NCI-H1092 (cell line): ENCODE measurements at regions not wholly inside any gene's neighbourhood (a gene's known extent, or its start where the extent isn't known, plus 50 kb on each side); places are given as distances from the start of the nearest gene placed in this dataset.

Experiments
- DNase-seq: peaks from one replicate; lab custom pipeline; 2025; lab: John Stamatoyannopoulos, UW

- no peak for DNase-seq
Measured at GRCh38 chr2:9156483-9156882, 50.1 kb upstream of the ASAP2 start.

GRCh38 chr2:9154061-9154460, 52.6 kb upstream of the ASAP2 start:
- no peak for DNase-seq

DNA sequence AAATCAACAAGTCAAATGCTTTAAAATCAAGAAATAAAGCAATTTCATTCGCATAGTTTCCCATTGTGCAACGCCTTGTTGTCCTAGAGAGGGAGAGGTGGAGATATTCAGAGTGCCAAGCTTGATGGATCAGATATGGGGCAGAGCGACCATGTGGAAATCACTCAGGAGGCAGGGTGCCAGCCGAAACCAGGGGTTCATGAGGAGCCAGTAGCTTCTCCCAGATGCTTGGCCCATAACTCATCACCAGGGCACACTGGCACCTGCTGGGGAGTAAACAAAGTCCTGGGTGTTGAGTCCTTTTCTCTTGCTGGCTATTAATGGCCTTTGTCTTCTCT, 53.0 kb upstream of the ASAP2 start:
- DNase-seq = no peak

- DNase-seq = no peak
Measured at GRCh38 chr2:9152975-9153642, 53.5 kb upstream of the ASAP2 start.

DNA sequence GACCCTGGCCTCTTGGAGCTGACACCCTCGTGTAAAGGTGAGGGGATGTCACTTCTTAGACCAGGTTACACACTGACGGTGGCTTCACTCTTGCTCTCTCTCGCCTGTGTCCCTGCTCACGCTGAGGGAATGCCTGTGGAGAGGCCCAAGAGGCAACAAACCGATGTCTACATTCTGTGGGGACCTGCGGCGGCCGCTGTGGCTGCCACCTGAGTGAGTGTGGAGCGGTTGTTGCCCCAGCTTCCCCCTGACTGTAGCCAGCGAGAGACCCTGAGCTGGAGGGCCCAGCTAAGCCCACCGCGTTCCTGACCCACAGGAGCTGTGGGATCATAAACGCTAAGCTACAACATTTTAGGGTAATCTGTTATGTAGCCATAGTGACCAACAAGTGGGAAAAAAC, 55.7 kb upstream of the ASAP2 start:
- DNase-seq = no peak

DNA sequence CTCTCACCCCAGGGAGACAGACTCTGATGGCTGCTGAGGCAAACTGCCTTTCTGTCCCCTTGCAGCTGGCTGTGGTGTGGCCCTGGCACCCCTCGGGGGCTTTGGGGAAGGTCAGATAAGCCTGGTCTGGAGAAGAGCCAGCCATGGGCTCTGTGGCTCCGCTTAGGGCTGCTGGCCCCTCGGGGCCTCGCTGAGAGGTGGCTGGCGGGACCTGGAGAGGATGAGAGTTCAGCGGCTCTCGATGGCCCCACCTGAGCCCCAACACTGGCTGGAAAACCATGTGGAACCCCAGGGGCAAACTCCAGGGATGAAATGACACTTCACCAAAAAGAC, 56.1 kb upstream of the ASAP2 start:
- DNase-seq = no peak

GRCh38 chr2:9149726-9150567, 56.7 kb upstream of the ASAP2 start:
- no peak for DNase-seq

DNA sequence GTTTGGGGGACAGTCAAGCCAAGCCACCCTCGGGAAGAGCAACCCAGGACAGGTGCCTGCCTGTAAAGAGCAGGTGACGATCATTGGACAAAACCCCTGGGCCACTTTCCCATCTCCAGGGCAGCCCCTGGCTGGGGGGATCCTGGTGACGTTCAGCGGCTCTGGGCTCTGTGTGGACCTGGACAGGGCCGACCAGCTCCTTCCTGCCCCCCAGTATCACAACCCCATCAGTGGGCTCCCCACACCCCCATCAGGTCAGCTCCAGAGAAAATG, 57.3 kb upstream of the ASAP2 start:
- no peak for DNase-seq

DNA sequence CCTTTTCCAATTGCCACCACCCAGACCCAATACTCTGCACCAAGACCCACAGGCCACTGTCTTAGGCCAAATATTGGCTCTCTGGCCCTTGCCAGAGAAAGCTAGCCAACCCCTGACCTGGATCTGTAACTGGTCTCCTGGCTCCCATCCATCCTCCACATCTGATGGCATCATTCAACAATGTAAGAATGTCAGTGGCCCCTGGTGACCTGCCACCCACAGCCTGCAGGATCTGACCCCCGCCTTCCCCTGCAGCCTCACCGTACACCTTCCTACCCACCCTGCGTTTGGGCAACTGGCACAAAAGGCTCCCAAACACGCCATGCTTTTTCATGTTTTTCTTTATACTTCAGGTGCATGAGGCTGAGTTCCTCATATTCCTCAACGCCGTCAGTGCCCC, 60.0 kb upstream of the ASAP2 start:
- DNase-seq = no peak

DNA sequence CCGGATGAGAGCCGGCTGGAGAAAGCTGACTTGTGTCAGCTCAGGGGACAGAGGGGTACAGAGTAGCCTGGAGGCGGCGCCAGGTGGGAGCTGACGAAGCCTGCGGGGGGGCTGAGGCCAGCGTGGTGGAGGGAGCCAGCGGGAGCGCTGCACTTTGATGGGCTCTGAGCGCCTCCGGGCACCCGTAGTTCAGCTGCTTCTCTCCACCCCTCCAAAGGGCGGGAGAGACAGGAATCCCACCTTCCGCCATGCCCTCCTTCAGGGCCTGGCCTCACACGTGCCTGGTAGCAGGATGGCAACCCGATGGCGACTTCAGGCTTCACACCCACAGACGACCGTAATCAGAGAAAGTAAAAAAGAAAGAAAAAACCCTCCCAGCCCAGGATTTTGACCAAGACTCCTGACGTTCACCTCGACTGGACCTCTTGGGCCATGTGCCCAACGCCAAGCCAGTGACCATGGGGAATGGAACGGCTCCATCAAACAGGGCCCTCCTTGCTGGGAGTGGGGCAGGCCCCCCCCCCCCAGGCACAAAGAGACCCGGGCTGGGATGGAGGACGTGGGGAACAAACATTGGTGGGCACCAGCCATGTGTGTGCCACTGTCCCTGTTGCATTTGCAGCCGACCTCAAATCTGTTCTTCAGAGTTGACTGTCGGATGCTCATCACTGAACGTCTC, 60.7 kb upstream of the ASAP2 start:
- DNase-seq = no peak

GRCh38 chr2:9145109-9145751, 61.4 kb upstream of the ASAP2 start:
- no peak for DNase-seq

DNA sequence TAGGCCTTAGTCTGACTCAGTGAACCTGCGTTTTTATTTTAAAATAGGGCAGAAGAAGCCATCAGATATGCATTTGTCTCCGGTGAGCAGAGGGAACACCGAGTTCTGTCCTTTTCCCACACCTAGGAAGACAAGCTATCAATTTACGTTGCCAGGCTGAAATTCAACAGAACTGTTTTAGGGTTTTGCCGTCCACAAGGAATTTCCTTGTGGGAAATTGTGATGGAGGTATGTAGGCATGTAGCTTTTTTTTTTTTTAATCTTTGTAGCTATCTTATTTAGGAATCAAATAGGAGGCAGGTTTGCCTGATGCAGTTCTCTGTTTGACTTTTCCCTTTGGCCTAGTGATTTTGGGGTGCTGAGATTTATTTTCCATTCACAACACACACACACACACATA, 62.0 kb upstream of the ASAP2 start:
- no peak for DNase-seq

- no peak for DNase-seq
Measured at GRCh38 chr2:9144046-9144445, 62.6 kb upstream of the ASAP2 start.

GRCh38 chr2:9143264-9143815, 63.3 kb upstream of the ASAP2 start:
- no peak for DNase-seq

DNA sequence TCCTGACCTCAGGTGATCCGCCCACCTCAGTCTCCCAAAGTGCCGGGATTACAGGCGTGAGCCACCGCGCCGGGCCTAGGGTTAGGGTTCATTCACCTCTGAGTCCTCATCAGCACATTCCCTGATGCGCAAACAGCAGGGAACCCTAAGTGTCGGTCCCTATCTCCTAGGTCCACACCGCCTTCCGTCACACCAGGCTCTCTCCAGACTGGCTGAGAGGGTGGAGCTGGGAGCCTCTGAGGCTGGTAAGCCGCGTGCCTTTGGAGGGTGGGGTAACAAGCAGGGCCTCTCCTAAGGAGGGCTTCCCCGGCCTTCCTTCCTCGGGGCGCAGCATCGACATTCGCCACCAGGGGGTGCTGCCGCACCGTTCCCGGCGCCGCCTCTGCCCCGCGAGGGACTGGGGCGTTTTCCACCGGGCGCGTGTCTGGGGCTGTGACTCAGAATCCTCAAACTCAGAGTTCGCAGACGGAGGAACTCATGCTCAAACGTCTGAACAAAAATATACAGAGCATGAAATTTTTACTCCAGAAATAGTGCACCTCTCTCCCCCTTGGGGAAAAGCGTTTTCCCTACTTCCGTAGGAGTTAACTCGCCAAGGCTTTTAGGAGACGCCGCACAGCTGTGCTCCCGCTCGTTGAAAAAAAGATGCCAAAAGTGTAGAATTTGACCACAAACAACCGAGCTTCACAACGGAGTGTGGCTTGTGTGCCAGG, 63.9 kb upstream of the ASAP2 start:
- no peak for DNase-seq

GRCh38 chr2:9141706-9142460, 64.7 kb upstream of the ASAP2 start:
- no peak for DNase-seq

GRCh38 chr2:9141091-9141667, 65.4 kb upstream of the ASAP2 start:
- DNase-seq = no peak

- no peak for DNase-seq
Measured at GRCh38 chr2:9140645-9141044, 66.0 kb upstream of the ASAP2 start.

GRCh38 chr2:9139491-9140443, 66.8 kb upstream of the ASAP2 start:
- peak; percentile 23 for DNase-seq
